ENCODE measurements at regions not wholly inside any gene's neighbourhood (a gene's known extent, or its start where the extent isn't known, plus 50 kb on each side); places are given as distances from the start of the nearest gene placed in this dataset.

- TF ChIP-seq CTCF (conservative IDR thresholded peaks at IDR 0.05; ENCODE audit: low read depth, low read length) (peak; percentile 20; the same call in 1 of the 2 replicates), EZH2 (IDR thresholded peaks at IDR 0.05; ENCODE audit: borderline replicate concordance, low read depth, low read length, poor library complexity, severe bottlenecking) (no peak)
Measured at GRCh38 chr9:73009649-73010288, 56.9 kb upstream of the ALDH1A1 start.
